GM18909 (cell line): ENCODE measurements at regions not wholly inside any gene's neighbourhood (a gene's known extent, or its start where the extent isn't known, plus 50 kb on each side); places are given as distances from the start of the nearest gene placed in this dataset.
"Not testable (repeated sequence)": the region's sequence is repeated elsewhere in the genome, so short reads cannot be mapped to it uniquely, and the experiment has no call there.

ENCODE experiments used
- ATAC-seq: cut with Tn5 transposase; IDR thresholded peaks from one replicate; pipeline ENCODE4 v1.9.1; 2021; ENCODE audit warnings: mild to moderate bottlenecking; ENCODE audit not compliant: unreplicated experiment, poor library complexity

DNA sequence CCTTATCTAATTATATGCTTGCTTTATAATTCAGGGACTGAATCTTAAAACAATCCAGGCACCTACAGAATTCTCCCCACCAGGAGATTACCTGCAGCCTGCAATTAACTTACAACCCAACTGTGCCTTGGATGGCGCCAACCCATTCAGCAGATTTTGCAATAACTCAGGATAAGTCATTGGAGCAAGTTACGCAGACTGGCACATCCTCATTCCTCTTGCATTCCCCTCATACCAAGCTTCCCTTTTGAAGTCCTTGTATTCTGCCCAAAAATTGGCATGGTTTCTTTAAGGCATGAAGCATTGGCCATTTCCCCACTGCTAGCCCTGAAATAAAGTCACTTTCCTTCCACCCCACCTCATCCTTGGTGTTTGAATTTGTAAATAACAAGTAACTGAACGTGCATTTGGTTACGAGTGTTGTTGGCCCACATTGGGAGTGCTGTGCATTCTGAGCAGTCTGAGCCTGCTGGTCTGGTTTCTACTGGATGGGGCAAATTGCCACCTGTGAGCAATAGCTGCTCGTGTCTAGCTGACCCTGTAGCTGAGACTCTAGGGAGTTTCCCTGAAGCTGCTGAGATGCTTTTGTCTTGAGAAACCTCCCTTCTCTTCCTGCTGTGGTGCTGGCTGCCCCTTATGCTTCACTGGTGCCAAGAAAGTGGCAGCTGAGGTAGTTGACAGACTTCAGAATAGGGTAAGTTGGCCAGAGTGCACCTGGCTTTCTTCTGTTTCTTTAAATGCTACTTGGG lies 99.2 kb upstream of the SCAF11 start:
- ATAC-seq, result no peak

DNA sequence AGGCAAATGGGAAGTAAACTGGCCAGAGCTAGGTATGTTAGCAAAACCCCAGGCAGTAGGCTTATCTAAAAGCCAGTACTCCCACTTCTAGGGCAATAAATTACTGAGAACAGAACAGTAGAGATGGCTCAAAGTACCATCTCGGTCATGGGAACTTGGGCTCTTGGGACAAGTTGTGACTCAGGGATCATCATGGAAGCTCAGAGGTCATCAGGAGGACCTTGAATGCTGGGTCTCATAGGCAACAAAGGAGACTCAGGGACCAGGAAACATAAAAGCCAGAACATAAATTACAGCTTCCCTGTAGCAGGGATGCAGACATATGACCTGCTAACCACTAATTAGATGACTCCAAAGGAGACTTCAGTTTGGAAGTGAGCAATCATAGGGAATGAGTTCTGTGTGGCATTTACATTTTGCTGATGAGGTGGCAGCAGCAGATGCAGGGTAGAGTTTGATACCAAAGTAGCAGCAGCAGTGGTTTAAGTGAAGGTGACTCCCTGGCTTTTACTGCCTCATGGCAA lies 97.6 kb upstream of the SCAF11 start:
- no peak for ATAC-seq

DNA sequence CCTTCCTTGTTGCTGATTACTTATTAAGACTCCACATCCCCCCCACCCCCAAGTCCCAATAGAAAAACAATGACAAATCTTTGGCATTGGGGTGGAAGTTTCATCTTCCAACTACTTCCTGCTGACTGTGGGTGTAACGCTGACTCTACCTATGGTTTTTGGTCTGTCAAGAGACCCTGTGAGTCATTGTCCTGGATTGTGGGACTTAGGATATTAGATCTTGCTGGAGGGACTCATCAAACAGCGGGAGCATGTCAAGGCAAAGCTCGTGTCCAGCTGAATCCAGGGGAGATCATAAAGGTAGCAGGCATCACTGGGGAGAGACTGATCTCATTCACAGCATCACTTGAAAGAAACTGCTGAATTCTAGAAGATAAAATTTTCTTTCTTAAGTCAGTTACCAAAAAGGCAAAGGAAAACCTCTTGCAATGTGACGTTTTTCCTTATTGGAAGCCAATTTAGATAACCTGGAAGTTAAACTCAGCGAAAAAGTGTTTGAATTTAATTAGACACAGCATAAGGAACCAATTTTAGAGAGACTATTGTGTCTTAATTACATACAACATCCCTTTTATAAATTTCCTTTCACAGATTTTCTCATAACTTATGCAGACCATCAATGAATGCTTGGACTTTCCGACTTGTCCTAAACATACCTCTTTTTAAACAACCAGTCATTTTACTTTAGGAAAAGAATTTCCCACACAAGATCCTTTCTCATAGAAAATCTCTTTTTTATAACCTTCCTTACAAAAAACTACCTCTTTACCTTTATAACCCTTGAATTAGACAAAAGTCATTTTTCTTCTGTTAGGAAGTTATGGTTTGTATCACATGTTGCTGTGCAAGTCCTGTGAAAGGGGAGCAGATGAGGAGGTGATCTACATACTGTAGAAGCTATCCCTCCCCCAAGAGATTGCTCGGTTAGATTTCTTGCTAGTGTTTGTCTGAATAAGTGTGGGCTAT lies 94.6 kb upstream of the SCAF11 start:
- ATAC-seq, result no peak

DNA sequence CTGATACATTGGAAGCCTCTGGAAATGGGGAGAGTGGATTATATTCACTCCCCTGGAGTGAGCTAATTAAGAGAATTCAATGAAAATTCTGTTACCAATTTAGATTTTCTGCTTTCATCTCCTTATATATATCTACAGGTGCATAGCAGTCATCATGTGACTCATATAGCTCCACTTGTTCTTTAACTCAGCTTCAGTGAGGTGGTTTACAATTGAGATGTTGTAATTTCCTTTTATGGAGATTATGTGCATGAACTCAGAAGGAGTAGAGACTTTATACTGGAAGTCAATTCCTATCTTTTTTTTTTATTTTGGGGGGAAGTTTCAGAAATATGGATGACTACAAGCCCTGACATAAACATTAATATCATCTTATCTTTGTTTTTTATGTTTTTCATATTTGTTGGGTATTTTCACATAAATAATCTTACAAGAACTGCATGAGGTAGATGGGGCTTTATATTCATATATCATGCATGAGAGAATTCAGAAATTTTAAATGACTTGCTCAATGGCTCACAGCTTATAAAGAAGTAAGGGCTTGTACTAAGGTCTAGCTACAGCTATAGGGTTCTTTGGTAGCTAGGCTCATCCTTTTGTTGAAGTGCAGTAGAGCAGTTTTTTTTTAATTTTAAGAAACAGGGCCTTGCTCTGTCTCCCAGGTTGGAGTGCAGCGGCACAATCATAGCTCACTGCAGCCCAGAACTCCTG lies 92.3 kb upstream of the SCAF11 start:
- no peak for ATAC-seq

DNA sequence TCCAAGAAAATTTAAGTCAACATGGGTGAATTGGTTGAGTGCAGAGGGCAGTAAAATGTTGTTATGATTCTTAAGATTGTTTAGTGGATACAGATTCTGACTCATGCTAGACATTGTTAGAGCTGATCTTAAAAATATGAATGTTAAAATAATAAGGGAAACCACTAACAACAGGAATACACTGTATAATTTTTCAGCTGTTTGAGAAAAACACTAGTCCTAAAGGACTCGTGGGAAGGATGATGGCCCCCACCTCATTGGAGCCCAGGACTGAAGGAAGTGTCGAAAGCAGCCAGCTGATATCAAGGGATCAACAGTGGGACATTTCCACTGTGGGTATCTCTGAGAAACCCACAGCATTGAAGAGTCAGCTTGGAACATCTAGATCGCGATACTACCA lies 82.9 kb upstream of the SCAF11 start:
- ATAC-seq, result no peak

DNA sequence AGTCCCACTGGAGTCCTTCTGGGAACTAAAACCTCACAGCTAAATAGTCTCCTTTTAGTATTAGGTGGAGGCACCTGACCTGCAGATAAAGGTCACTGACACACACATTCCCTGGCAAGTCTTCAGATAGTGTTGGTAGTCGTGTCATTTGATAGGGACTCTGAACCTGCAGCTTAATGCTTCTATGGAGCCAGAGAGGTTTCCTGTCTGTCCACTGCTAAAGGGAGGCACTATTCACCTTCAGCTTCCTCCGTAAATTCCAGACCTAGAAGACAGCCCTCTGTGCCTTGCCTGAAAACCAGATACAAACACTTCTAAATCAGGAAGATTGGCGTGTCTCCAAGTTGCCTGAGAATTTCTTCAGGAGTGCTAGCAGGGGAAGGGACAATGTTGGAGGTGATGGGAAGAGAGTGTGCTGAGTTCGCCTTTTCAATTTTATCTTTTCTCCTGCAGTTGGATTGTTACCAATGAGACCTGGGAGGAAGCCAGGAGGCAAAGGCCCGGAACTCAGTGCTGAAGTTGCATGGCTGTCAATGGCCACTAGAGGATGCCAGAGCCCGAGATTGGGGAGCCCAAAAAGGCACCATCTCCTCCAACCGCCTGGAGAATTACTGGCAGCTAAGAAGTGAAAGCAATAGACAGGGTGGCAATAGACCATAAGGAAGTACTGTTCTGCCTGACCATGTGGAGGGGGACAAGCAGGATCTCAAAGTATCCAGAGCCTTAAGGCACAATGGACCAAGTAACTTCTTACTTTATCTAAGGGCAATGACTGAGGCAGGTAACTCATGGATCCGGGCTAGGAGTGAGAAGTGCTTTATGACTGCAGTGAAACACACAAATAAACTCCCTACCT lies 81.6 kb upstream of the SCAF11 start:
- peak; percentile 96 for ATAC-seq

DNA sequence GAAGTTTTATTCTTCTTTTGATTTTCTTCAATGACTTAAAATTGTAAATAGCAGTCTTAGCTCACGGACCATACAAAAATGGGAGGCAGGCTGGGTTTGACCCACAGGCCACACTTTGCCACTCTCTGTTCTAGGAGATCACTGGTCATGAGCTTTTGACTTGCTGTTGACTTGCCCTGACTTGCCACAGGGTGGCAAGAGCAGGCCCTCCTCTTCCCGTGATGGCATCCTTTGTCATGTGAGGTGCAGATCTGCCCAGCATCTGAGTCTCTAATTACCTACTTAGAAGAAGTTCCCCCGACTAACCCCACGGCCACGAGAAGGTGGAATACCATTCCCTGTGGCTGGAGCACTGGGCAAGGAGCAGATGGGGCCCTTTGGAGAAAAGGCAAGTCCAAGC lies 81.0 kb upstream of the SCAF11 start:
- no peak for ATAC-seq

DNA sequence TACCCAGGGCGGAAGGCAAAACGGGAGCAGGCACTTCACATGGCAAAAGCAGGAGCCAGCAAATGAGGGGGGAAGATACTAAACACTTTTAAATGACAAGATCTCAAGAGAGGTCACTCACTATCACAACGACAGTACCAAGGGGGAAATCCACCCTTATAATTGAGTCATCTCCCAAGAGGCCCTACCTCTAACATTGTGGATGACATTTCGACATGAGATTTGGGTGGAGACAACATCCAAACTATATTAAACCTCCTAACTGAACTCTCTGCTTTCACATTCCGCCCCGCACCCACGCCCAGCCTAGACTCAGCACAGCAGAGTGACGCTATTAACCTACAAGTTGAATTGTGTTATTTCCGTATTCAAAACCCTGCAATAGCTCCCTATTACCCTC lies 76.7 kb upstream of the SCAF11 start:
- ATAC-seq, result no peak

DNA sequence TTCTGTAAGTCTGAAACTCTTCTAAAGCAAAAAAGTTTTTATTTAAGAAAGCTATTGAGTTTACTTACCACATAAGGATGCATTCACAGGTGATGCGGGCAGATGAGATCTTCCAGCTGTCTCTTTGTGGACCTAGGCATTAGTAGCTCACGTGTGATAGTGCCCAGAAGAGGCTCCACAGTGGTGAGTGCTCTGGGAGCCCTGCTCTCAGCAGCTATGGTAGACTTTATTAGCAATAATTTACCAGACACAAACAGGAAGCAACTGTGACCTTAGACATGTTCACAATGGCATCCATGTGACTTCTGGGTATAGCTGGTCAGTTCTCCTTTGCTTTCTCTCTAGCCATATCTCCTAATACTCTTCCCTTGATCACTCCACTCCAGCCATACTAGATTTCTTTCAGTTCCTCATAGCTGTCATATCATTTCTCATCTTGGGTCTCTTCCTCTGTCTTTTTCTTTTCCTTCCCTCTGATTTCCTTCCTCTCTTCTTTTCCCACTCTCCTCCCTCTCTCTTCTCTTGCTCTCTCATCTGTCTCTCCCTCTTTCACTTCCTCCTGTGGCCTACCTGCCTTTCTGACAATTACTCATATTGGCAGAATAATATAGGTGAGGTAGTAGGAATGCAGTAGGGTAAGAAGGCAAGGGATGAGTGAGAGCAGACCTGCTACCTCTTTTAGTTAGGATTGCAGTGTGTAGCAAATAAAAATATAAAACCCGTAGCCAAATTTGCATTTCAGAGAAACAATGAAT lies 75.2 kb upstream of the SCAF11 start:
- ATAC-seq, result peak; percentile 94

DNA sequence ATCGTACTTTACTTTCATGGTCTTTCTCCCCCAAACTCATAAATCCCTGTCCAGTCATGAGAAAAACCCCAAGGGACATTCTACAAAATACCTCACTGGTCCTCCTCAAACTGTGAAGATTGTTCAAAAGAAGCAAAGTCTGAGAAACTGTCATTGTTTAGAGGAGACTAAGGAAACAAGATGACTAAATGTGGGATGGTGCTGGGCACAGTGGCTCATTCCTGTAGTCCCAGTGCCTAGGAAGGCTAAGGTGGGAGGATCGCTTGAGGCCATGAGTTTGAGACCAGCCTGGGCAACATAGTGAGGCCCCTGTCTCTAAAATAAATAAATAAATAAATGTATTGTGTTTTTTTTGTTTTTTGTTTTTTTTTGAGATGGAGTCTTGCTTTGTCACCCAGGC lies 74.2 kb upstream of the SCAF11 start:
- ATAC-seq, result no peak

DNA sequence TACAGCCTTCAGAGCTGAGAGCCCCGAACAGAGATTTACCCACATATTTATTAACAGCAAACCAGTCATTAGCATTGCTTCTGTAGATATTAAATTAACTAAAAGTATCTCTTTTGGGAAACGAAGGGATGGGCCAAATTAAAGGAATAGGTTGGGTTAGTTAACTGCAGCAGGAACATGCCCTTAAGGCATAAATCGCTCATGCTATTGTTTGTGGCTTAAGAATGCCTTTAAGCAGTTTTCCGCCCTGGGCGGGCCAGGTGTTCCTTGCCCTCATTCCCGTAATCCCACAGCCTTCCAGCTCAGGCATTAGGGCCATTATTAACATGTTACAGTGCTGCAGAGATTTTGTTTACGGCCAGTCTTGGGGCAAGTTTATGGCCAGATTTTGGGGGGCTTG lies 68.3 kb upstream of the SCAF11 start:
- not testable (repeated sequence) for ATAC-seq

DNA sequence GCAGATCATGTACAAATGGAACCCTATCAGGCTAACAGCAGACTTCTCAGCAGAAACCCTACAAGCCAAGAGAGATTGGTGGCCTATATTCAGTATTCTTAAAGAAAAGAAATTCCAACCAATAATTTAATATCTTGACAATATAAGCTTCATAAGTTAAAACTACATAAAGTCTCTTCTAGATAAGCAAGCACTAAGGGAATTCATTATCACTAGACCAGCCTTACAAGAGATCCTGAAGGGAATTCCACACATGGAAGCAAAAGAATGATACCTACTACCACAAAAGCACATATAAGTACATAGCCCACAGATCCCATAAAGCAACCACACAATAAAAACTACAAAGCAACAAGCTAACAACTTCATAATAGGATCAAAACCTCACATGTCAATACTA lies 60.4 kb upstream of the SCAF11 start:
- no peak for ATAC-seq

DNA sequence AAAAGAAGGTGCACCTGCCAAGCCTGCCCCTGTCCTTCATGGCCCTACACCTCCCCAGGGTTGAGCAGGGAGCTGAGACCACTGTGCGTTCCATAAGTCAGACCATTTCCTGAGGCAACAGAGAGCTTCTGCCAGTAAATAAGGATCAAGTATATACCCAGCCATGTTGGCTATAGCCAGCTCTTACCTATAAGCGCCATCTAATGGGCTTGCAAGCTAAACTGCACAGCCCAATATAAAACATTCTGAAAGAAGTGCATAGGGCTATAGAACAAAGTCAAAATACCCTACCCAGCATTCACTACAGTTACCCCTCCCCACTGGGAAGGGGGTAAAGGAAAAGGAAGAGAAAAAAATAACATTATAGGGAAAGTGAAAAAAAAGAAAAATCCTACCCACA lies 59.3 kb upstream of the SCAF11 start:
- ATAC-seq, result no peak

DNA sequence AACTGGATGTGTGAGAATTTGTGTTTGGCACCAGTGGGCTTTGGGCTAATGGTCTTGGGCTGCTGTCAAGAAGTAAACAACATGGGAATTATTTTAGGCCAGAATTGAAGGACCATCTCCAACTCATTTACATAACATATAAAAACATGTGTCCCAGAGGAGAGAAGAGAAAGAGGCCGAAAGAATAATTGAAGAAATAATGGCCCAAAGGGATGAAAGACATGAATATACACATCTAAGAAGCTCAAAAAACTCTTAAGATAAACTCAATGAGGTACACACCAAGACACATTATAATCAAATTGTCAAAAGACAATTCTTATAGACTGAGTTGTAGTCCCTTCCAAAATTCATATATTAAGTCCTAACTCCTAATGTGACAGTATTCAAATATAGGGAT lies 56.1 kb upstream of the SCAF11 start:
- no peak for ATAC-seq

DNA sequence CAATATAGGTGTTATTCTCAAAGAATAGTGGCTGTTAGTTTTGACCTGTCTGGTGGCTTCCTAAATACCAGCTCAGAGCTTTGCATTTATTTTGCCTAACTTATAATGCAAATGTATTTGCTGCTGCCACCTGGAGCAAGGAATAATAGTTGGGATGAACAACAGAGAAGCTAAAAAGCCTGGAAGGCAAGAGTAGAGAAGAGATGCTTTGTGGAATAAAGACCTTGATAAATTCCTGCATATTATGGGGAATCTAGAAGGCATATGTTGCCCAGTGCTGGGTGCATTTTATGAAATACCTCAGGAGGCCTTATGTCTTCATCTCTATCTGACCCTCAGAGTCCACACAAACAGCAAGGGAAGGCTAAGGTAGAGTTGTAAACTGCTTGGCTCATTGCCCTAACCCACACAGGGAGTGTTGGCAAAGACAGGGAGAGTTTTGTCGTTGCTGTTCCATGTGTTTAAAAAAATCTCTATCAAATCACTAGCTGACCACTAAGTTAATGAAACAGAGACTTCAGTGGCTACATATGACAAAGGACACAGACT lies 53.7 kb upstream of the SCAF11 start:
- no peak for ATAC-seq
